ENCODE measurements at regions not wholly inside any gene's neighbourhood (a gene's known extent, or its start where the extent isn't known, plus 50 kb on each side); places are given as distances from the start of the nearest gene placed in this dataset.
"Not testable (repeated sequence)": the region's sequence is repeated elsewhere in the genome, so short reads cannot be mapped to it uniquely, and the experiment has no call there.

- DNase-seq: no peak
These were observed 1185.7 kb upstream of the TSPY4 start for GRCh38 chrY:8151561-8151960.

GRCh38 chrY:8128578-8128977, 1208.7 kb upstream of the TSPY4 start:
- no peak for DNase-seq

DNA sequence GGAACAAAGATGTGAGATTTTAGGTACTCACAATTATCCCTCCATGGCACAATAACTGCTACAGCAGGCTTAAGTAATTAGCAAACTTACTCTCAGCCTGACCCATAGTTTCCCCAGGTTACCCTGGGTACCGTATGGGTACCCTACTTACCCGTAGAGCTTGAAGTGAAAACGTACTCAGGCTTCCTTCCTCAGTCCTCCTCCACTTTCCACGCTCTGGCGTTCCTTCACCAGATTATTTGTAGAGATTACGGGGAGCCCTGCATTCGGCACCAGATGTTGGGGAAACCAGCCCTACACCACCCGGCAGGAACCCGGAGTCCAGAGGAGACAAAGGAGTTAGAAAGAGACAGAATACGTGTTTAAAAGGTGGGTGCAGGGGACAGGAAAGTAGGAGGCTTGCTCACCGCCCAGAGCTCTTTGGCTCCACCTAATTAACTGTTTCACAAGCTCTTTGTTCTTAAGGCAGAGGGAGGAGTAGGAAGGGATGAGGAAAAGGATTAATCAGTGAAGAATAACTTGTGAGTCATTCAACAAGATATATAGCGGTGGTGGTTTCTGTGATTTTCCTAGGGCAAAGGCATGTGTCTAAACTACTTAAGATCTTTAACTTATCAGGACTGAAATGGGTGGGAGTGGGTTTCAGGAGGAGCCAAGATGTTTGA, 1211.2 kb upstream of the TSPY4 start:
- no peak for DNase-seq

GRCh38 chrY:8121825-8122224, 1210.3 kb upstream of the AMELY start:
- DNase-seq: no peak

DNA sequence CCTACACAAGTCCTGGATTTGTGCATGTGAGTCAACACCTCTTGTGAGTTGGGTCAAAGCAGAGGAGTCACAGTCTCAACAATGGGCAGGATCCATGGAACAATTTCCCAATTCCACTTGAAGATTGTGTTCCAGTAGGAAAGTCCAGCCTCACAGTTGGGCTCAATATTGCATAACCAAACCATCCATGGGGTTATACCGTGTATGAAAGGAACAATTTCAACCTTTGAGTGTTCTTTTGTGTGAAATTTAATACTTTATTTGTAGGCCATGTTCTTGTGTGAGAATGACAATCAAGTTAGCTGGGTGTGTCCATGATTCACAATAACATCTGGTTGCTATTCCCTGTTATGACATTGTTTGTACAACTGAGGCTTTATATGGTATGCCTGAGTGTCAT, 1182.9 kb upstream of the AMELY start:
- no peak for DNase-seq

- no peak for DNase-seq
These were observed 1181.4 kb upstream of the AMELY start for GRCh38 chrY:8092926-8093325.

DNA sequence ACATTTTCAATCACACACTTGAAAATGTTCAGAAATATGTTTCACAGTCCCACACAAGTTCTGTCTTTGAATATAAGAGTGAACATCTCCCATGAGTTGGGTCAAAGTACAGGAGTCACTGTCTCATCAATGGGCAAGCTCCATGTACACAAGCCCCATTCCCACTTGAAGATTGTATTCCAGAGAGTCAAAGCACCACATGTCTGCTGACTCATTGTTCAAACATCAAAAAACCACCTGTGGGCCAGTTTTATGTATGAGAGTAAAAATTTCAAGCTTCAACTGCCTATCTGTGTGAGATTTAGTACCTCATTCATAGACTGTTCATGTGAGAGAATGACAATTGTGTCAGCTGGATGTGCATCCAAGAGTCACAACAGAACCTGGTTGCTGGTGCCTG, 1174.4 kb upstream of the AMELY start:
- no peak for DNase-seq

DNA sequence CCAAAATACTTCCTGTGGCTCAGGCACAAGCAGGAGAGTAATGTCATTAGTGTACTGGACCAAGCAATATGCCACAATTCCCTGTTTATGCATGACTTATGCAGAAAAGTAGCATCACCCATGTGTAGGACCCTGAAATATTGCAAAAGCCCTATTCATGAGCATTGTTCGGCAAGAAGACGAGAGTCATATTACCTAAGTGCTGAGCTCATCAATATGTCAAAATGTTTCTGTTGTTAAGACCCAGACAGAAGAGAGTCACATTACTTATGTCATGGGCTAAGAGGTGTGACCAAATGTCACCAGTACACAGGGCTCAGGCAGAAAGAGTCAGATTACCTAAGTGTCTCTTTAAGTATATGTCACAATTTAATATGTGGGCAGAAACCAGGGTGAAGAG, 1172.6 kb upstream of the AMELY start:
- no peak for DNase-seq

GRCh38 chrY:8081151-8081550, 1169.6 kb upstream of the AMELY start:
- DNase-seq: no peak

DNA sequence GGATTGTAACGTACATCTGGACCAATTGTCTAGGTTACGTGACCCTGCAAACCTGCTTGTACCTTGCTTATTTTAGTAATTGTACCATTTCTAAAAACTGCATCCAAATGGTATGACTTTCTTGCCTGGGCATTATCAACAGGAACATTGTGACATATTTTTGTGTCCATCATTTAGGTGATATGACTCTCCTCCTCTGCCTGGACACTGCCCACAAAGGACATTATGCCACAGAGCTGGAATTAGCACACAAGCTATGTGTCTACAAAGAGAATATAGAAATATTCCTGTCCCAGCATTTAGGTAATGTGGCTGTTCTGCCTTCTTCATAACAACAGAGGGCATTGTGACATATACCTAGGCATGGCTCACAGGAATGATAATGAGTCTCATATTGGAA, 1153.7 kb upstream of the AMELY start:
- no peak for DNase-seq

DNA sequence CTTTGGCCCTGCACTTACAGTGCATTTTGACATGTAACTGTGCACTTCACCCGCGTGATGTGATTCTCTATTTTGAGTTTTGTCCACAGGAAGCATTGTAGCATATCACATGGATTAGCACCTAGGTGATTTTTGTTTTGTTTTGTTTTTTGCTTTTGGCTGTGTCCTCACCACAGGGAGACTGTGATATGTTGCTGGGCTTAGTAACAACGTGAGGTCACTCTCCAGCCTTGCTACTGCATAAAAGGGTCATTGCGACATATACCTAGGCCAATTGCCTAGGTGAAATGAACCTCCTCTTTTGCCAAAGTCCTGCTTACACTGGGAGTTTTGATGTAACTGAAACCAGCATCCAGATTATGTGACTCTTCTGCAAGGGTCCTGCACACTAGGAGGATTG, 1152.9 kb upstream of the AMELY start:
- DNase-seq: no peak

GRCh38 chrY:8063973-8064372, 1152.4 kb upstream of the AMELY start:
- no peak for DNase-seq

GRCh38 chrY:8058613-8059012, 1147.1 kb upstream of the AMELY start:
- no peak for DNase-seq

GRCh38 chrY:8051340-8051739, 1139.8 kb upstream of the AMELY start:
- no peak for DNase-seq

DNA sequence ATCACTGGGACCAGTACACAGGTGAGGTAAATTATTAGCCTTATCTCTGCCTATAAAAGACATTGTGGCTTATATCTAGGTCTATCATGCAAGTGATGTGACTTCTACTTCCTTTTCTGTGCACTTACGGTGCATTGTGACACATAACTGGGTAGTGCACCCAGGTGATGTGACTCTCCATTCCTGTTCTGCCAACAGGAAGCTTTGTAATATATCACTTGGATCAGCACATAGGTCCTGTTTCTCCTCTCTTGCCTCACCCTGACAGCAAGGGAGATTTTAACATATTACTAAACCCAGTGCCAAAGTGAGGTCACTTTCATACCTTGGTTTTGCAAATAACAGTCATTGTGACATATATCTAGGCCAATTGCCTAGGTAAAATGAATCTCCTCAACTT, 1129.7 kb upstream of the AMELY start:
- no peak for DNase-seq

DNA sequence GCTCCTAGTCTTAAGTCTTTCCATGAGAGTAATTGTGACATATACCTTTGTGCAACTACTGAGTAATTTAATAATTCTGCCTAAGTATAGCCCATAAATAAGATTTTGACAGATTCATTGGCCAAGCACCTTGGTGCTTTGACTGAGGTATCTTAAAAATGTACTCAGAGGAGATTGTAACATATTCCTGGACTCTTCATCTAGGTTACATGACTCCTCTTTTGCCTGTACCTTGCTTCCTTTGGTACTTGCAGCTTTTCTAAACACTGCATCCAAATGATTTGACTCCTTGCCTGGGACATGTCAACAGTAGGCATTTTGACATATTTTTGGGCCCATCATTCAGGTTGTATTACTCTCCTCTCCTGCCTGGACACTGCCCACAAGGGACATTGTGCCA, 1125.0 kb upstream of the AMELY start:
- no peak for DNase-seq

GRCh38 chrY:8035653-8036052, 1124.1 kb upstream of the AMELY start:
- DNase-seq: no peak

DNA sequence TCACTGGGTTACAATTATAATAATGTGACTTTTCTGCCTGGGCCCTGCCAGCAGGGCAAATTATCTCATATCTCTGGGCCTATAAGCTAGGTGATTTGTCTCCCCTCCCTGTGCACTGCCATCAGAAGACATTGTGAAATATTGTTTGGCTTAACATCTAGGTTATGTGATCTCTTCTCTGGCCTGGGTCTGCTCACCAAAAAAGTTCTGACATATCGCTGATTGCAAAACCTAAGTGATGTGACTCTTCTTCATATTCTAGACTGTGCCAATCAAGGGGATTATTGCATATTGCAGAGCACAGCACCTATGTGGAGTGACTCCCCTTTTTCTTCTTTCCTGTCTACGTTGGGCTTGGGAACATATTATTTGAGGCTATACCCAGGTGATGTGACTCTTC, 1123.1 kb upstream of the AMELY start:
- no peak for DNase-seq

GRCh38 chrY:8033200-8033599, 1121.6 kb upstream of the AMELY start:
- no peak for DNase-seq

DNA sequence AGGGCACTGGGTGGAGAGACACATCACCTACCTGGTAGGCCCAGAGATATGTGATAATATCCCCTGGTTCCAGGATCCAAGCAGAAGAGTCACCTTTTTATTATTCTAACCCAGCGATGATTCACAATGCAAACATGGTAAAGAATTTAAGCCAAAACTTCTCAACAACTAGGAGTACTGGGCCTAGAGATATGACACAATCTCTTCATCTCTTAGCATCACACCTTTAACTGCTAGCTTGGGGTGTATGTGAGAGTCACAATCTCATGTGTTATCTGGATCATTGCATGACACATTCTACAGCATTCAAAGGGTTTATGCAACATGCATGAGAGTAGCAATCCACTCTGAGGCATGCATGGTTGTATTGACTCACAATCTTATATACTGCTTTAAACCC, 1109.0 kb upstream of the AMELY start:
- DNase-seq: no peak

- DNase-seq: no peak
These were observed 1100.0 kb upstream of the AMELY start for GRCh38 chrY:8011515-8011914.

DNA sequence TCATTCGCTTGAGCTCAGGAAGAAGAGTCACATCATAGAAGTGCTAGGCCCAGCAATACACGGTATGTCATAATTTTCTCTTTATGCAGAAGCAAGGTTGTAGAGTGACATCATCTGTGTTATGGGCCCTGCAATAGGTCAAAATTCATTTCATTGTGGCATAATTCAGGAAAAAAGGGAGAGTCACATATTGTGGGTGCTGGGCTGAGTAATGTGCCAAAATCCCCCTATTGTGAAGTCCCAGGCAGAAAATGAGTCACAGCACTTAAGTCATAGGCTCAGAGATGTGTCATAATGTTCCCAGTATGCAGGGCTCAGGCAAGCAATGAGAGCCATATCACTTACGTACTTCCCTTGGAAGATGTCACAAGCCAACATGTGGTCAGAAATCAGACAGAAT, 1092.6 kb upstream of the AMELY start:
- no peak for DNase-seq

GRCh38 chrY:7996726-7997125, 1085.2 kb upstream of the AMELY start:
- no peak for DNase-seq

GRCh38 chrY:7994781-7995180, 1083.2 kb upstream of the AMELY start:
- DNase-seq: not testable (repeated sequence)

DNA sequence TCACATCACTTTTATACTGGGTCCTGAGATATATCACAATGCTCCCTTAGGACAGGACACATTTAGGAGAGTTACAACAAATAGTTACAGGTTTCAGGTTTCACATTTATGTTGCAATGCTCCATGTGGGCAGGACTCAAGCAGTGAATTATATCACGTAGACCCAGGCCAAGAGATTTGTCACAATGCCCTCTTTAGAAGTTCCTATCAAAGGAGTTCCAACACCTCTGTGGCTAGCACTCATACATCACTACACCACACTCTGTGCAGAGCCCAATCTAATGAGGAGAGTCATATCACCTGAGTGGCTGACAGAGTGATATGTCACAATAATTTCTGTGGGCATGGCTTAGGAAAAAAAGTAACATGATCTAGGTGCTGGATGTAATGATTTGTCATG, 1068.2 kb upstream of the AMELY start:
- DNase-seq: no peak

DNA sequence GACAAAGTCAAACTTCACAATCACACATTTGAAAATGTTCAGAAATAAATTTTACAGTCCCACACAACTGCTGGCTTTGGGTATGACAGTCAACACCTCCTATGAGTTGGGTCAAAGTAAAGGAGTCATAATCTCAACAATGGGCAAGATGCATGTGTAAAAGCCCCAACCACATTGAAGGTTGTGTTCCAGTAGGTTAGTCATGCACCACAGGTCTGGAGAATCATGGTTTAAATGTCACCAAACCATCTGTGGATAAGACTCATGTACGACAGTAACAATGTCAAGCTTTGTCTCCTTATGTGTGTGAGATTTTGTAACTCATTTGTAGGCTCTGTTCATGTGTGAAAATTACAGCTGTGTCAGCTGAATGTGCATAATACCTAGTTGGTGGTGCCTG, 1065.7 kb upstream of the AMELY start:
- no peak for DNase-seq
